K562 (cell line): ENCODE measurements at regions not wholly inside any gene's neighbourhood (a gene's known extent, or its start where the extent isn't known, plus 50 kb on each side); places are given as distances from the start of the nearest gene placed in this dataset.

Source experiments
- ATAC-seq: fragments of 200-7000 bp; cut with Tn5 transposase; 3 replicates; pipeline ENCODE4 v1.9.1; 2020; ENCODE audit warnings: moderate library complexity
- BruUV-seq: library from RNA; stranded (reverse); fragments of 400-500 nt; replicated peaks from 2 replicates; lab custom pipeline; 2021; lab: Mats Ljungman, UMichigan
- CTCF ChIA-PET: fragments of 300-600 bp; formaldehyde crosslinking; extraction: SDS; loops from one replicate; lab custom pipeline; 2021; ENCODE audit warnings: low intra/inter-chr PET ratio; lab: Yijun Ruan, JAX
- POLR2A ChIA-PET: fragments of 300-600, 350-650 bp; sonication (Branson Sonifier 250); formaldehyde crosslinking; extraction: SDS; loops from one replicate; lab custom pipeline; 2021; ENCODE audit warnings: antibody characterized with exemption, inconsistent platforms; lab: Yijun Ruan, JAX
- DNase-seq, 4 experiments: peaks; one replicate each; pipeline versions ENCODE4 v3.0.0 to v3.0.0-alpha.2; 2011 to 2018; ENCODE audit warnings: low spot score in 3 of 4, mixed read lengths in 3 of 4; ENCODE audit errors: extremely low read depth in 1 of 4
- FAIRE-seq: peaks from 2 replicates; lab custom pipeline; 2011; peaks lifted over from hg19 to GRCh38; lab: Jason Lieb, UNC
- H2AFZ ChIP-seq: 2 replicates; pipeline ENCODE4 v1.6.0; 2011; ENCODE audit warnings: low read depth, low read length, control low read depth, inconsistent platforms
- H3K27ac ChIP-seq: fragments of 200-600 bp; 3 replicates; pipeline ENCODE4 v1.8.0; 2011; ENCODE audit warnings: low read depth, mild to moderate bottlenecking, control low read depth, inconsistent platforms, low read length, moderate library complexity, mixed read lengths; ENCODE audit errors: extremely low read depth
- H3K27me3 ChIP-seq, 2 experiments: fragments of 300-600 bp in 1 of 2; 2 replicates in 1 of 2; 3 replicates in 1 of 2; pipeline versions ENCODE4 v1.6.0 to v1.8.0; 2011; ENCODE audit warnings: inconsistent platforms in 2 of 2, low read length in 2 of 2, mild to moderate bottlenecking in 1 of 2, mixed read lengths in 1 of 2, moderate library complexity in 1 of 2; ENCODE audit not compliant: control insufficient read depth in 2 of 2, insufficient read depth in 2 of 2
- H3K36me3 ChIP-seq: fragments of 300-600 bp; 3 replicates; pipeline ENCODE4 v1.8.0; 2011; ENCODE audit warnings: mild to moderate bottlenecking, low read length, inconsistent platforms; ENCODE audit not compliant: control insufficient read depth, insufficient read depth
- H3K4me1 ChIP-seq, 2 experiments: fragments of 200-600 bp in 1 of 2; replicated peaks in 1 of 2; 2 replicates in 1 of 2; 3 replicates in 1 of 2; pipeline versions ENCODE4 v1.5.1 to v1.8.0; 2011; ENCODE audit warnings: inconsistent platforms in 2 of 2, low read length in 2 of 2, mild to moderate bottlenecking in 1 of 2, mixed read lengths in 1 of 2, moderate library complexity in 1 of 2; ENCODE audit not compliant: control insufficient read depth in 2 of 2, insufficient read depth in 2 of 2
- H3K4me2 ChIP-seq: 2 replicates; pipeline ENCODE4 v1.6.1; 2011; ENCODE audit warnings: low read length, control low read depth, inconsistent platforms, mixed read lengths; ENCODE audit not compliant: insufficient read depth
- H3K4me3 ChIP-seq: fragments of 200-600 bp; sonication (generic), shearing (Covaris generic); 2 replicates; pipeline ENCODE4 v1.5.1; 2016; ENCODE audit warnings: control low read depth, inconsistent platforms
- H3K79me2 ChIP-seq: fragments of 200-600 bp; 3 replicates; pipeline ENCODE4 v1.8.0; 2011; ENCODE audit warnings: low read length, inconsistent platforms; ENCODE audit not compliant: control insufficient read depth, insufficient read depth
- H3K9ac ChIP-seq, 2 experiments: 2 replicates each; pipeline versions ENCODE4 v1.6.0 to v1.6.1; 2011; ENCODE audit warnings: low read depth in 2 of 2, low read length in 2 of 2, control low read depth in 1 of 2, inconsistent platforms in 1 of 2, mild to moderate bottlenecking in 1 of 2, mixed read lengths in 1 of 2; ENCODE audit not compliant: insufficient read depth in 1 of 2
- H3K9me1 ChIP-seq: one replicate; pipeline ENCODE4 v1.6.0; 2011; ENCODE audit warnings: inconsistent platforms, mild to moderate bottlenecking, low read length, moderate library complexity; ENCODE audit not compliant: control insufficient read depth, insufficient read depth
- H3K9me3 ChIP-seq: replicated peaks from 2 replicates; pipeline ENCODE4 v1.5.1; 2011; ENCODE audit warnings: low read depth, low read length, inconsistent platforms; ENCODE audit not compliant: control insufficient read depth, insufficient read depth
- H4K20me1 ChIP-seq: replicated peaks from 2 replicates; pipeline ENCODE4 v1.6.1; 2011; ENCODE audit warnings: low read length, inconsistent platforms, mixed read lengths; ENCODE audit not compliant: control insufficient read depth, insufficient read depth
- CHD1 ChIP-seq: fragments of 200-600 bp; sonication (generic); IDR thresholded peaks from one replicate; pipeline ENCODE4 v1.6.1; 2012; ENCODE audit warnings: mild to moderate bottlenecking, moderate library complexity, low read length, inconsistent platforms
- CREB3 ChIP-seq: fragments of 450-650 bp; conservative IDR thresholded peaks from 2 replicates; pipeline ENCODE4 v1.6.1; 2016; ENCODE audit warnings: missing genetic modification characterization, low read depth, mild to moderate bottlenecking, missing compliant biosample characterization, moderate library complexity
- DMBX1 ChIP-seq: fragments of 250-450 bp; sonication (Bioruptor Pico); IDR thresholded peaks from 2 replicates; pipeline ENCODE4 v1.8.0; 2022; ENCODE audit warnings: inconsistent platforms, mild to moderate bottlenecking, moderate library complexity, borderline replicate concordance
- E2F3 ChIP-seq: fragments of 250-450 bp; sonication (Bioruptor Pico); IDR thresholded peaks from 2 replicates; pipeline ENCODE4 v1.4.0; 2020; ENCODE audit warnings: mild to moderate bottlenecking
- ETV1 ChIP-seq: fragments of 450-650 bp; conservative IDR thresholded peaks from 2 replicates; pipeline ENCODE4 v1.6.1; 2016; ENCODE audit warnings: missing genetic modification characterization, control low read depth, low read depth, missing compliant biosample characterization
- EWSR1 ChIP-seq: fragments of 450-650 bp; IDR thresholded peaks from 2 replicates; pipeline ENCODE4 v1.6.1; 2018; ENCODE audit warnings: borderline replicate concordance, mild to moderate bottlenecking, low read depth, moderate library complexity; ENCODE audit not compliant: partially characterized antibody
- GATA2 ChIP-seq: sonication (generic); formaldehyde crosslinking; IDR thresholded peaks from 2 replicates; pipeline ENCODE4 v1.4.0; 2020; ENCODE audit warnings: mild to moderate bottlenecking, missing genetic modification reagents
- HDAC2 ChIP-seq: fragments of 450-650 bp; IDR thresholded peaks from 2 replicates; pipeline ENCODE4 v1.6.1; 2016; ENCODE audit warnings: mild to moderate bottlenecking
- MXD1 ChIP-seq: fragments of 250-450 bp; sonication (Bioruptor Pico); IDR thresholded peaks from 2 replicates; pipeline ENCODE4 v1.8.0; 2021; ENCODE audit warnings: borderline replicate concordance, mild to moderate bottlenecking, moderate library complexity; ENCODE audit not compliant: poor library complexity, severe bottlenecking
- PRMT5 ChIP-seq: sonication (generic); formaldehyde crosslinking; IDR thresholded peaks from 2 replicates; pipeline ENCODE4 v1.5.0; 2020; ENCODE audit warnings: missing genetic modification reagents
- RFX7 ChIP-seq: fragments of 250-450 bp; sonication (Bioruptor Pico); IDR thresholded peaks from 2 replicates; pipeline ENCODE4 v1.5.1; 2021; ENCODE audit warnings: mild to moderate bottlenecking
- SRF ChIP-seq, 2 experiments: fragments of 250-450, 450-650 bp in 1 of 2; sonication (Bioruptor Pico) in 1 of 2; sonication (generic) in 1 of 2; formaldehyde crosslinking; IDR thresholded peaks; 2 replicates each; pipeline versions ENCODE4 v1.5.0 to v1.5.1; 2020 to 2022; ENCODE audit warnings: mild to moderate bottlenecking in 1 of 2, missing genetic modification reagents in 1 of 2
- ZNF143 ChIP-seq: sonication (generic); formaldehyde crosslinking; IDR thresholded peaks from 2 replicates; pipeline ENCODE4 v1.9.0; 2022; ENCODE audit warnings: mild to moderate bottlenecking, missing genetic modification reagents
- ZNF695 ChIP-seq: fragments of 450-650 bp; formaldehyde crosslinking; IDR thresholded peaks from 2 replicates; pipeline ENCODE4 v1.4.0; 2020; ENCODE audit warnings: mild to moderate bottlenecking, moderate library complexity
- ZNF696 ChIP-seq: fragments of 250-450 bp; sonication (Bioruptor Pico); conservative IDR thresholded peaks from 2 replicates; pipeline ENCODE4 v1.4.0; 2020; ENCODE audit warnings: mild to moderate bottlenecking, moderate library complexity
- WGBS: fragments of 100-300 bp; shearing (Covaris generic); methylation state at CpG from one replicate; pipeline ENCODE4 v1.1.6; 2016; ENCODE audit warnings: low coverage, mixed read lengths; ENCODE audit not compliant: insufficient coverage; ENCODE audit errors: missing lambda C conversion rate; 5-methylcytosine and 5-hydroxymethylcytosine counted together
- in situ Hi-C: fragments of 300-500 bp; cut with MboI; formaldehyde crosslinking; loops from 4 replicates; pipeline ENCODE4 v1.15.0; 2018; ENCODE audit warnings: inconsistent platforms, mixed read lengths
- intact Hi-C: fragments of 100-400 bp; cut with micrococcal nuclease; formaldehyde crosslinking; loops from 2 replicates; pipeline ENCODE4 v1.14.2; 2022

DNA sequence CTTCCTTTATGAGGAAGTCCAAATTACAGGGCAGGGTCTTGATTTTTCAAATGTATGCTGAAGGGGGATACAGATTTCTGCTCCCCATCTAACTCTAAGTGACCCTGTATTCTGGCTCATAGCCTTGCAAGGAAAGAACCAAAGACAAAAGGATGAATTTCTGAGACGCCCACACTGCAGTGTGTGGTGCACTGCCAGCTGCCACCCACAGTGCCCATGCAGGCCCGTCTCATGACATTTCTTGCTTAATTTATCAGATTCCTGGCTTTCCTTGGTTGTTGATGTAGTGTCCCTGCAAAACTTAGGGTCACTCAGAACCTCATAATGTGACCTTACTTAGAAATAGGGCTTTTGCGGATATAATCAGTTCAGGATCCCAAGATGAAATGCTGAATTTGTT is 68.0 kb downstream of the CBLN4 start:
- 0% methylated on average over 3 of the region's 3 CpGs for WGBS
- FAIRE-seq (no peak), ATAC-seq (no peak), DNase-seq (no peak)
- Histone ChIP-seq H3K36me3 (no peaks in the 10 kb centered on the region), H3K27me3 (no peaks in the 10 kb centered on the region), H3K27ac (no peak overlapping the region), H4K20me1 (no peaks in the 10 kb centered on the region), H3K9me3 (no peaks in the 10 kb centered on the region), H3K79me2 (no peaks in the 10 kb centered on the region), H3K4me3 (no peak overlapping the region), H2AFZ (no peak overlapping the region), H3K4me1 (no peaks in the 10 kb centered on the region), H3K9ac (no peak overlapping the region), H3K9me1 (no peaks in the 10 kb centered on the region), H3K4me2 (no peak overlapping the region)
- in situ Hi-C loops: no loop called here
- no TSS peak for BruUV-seq
- no peak for TF ChIP-seq CREB3 (tag)
- TF ChIP-seq ETV1 (tag): no peak
- TF ChIP-seq CHD1: no peak
- TF ChIP-seq ZNF696 (CRISPR knock-in tag): no peak
- no peak for TF ChIP-seq RFX7 (CRISPR knock-in tag)
- TF ChIP-seq GATA2 (CRISPR knock-in tag): no peak
- no peak for TF ChIP-seq E2F3 (CRISPR knock-in tag)
- TF ChIP-seq ZNF695 (CRISPR knock-in tag): no peak
- no peak for TF ChIP-seq PRMT5 (CRISPR knock-in tag)
- TF ChIP-seq ZNF143: no peak
- TF ChIP-seq SRF (CRISPR knock-in tag; IDR thresholded peaks at IDR 0.05): no peak
- no peak for TF ChIP-seq DMBX1 (CRISPR knock-in tag)
- no peak for TF ChIP-seq MXD1
- no peak for TF ChIP-seq HDAC2
- no peak for TF ChIP-seq EWSR1
- POLR2A ChIA-PET: no interaction called here
- CTCF ChIA-PET: no interaction called here
- intact Hi-C loops: no loop called here
